ENCODE measurements at regions not wholly inside any gene's neighbourhood (a gene's known extent, or its start where the extent isn't known, plus 50 kb on each side); places are given as distances from the start of the nearest gene placed in this dataset.

GRCh38 chr2:71773218-71773617 lies 319.9 kb downstream of the DYSF start:
- no peak for TF ChIP-seq CTCF (IDR thresholded peaks at IDR 0.05)
- TF ChIP-seq POLR2A (IDR thresholded peaks at IDR 0.05) = no peak
- no peak for TF ChIP-seq POLR2AphosphoS5 (IDR thresholded peaks at IDR 0.05)

All from prostate gland (tissue), 2 donors.